ENCODE measurements at regions not wholly inside any gene's neighbourhood (a gene's known extent, or its start where the extent isn't known, plus 50 kb on each side); places are given as distances from the start of the nearest gene placed in this dataset.

GRCh38 chr18:78510636-78511035, 469.0 kb upstream of the SALL3 start:
- TF ChIP-seq, protein P1, sequence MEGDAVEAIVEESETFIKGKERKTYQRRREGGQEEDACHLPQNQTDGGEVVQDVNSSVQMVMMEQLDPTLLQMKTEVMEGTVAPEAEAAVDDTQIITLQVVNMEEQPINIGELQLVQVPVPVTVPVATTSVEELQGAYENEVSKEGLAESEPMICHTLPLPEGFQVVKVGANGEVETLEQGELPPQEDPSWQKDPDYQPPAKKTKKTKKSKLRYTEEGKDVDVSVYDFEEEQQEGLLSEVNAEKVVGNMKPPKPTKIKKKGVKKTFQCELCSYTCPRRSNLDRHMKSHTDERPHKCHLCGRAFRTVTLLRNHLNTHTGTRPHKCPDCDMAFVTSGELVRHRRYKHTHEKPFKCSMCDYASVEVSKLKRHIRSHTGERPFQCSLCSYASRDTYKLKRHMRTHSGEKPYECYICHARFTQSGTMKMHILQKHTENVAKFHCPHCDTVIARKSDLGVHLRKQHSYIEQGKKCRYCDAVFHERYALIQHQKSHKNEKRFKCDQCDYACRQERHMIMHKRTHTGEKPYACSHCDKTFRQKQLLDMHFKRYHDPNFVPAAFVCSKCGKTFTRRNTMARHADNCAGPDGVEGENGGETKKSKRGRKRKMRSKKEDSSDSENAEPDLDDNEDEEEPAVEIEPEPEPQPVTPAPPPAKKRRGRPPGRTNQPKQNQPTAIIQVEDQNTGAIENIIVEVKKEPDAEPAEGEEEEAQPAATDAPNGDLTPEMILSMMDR (IDR thresholded peaks at IDR 0.05), result no peak
- TF ChIP-seq POLR2A (IDR thresholded peaks at IDR 0.05), result no peak
